GM19372 (cell line): ENCODE measurements at regions not wholly inside any gene's neighbourhood (a gene's known extent, or its start where the extent isn't known, plus 50 kb on each side); places are given as distances from the start of the nearest gene placed in this dataset.
"Not testable (repeated sequence)": the region's sequence is repeated elsewhere in the genome, so short reads cannot be mapped to it uniquely, and the experiment has no call there.

ENCODE experiments used
- ATAC-seq: cut with Tn5 transposase; IDR thresholded peaks from one replicate; pipeline ENCODE4 v1.9.1; 2021; ENCODE audit warnings: mild to moderate bottlenecking, low read depth, moderate library complexity; ENCODE audit not compliant: unreplicated experiment

DNA sequence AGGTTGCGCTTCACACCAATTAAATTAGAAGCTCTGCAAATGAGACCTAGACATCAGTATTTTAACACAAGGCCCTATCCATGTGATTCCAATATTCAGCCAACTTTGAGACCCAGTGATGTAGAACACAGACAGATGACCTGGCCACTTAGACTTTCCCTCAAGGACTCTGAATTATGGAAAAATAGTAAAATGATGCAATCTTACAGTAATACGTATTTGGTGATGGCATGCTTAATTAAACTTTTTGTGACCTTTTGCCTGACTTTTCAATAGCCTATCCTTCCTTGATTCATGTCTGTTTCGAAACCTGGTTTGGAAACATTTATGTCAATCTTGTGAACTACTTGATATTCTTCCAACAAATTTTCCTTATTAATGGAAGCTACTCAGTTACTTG lies 521.2 kb downstream of the KCNA4 start:
- ATAC-seq = no peak

DNA sequence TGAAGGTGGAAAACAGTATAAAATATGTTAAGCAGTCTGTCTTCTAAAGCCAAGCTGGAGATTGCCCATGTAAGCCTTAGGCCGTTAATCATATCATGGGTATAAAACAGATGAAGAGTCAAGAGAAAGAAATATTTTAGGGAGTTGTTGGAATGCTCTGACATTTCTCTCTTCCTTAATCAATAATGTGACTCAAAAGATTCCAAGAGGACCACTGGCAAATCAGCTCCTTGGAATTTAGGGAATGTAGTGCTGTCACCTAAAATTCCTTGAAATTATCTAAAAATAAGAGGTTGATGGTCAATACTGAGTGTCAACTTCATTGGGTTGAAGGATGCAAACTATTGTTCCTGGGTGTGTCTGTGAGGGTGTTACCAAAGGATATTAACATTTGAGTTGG lies 525.9 kb downstream of the KCNA4 start:
- ATAC-seq = no peak

DNA sequence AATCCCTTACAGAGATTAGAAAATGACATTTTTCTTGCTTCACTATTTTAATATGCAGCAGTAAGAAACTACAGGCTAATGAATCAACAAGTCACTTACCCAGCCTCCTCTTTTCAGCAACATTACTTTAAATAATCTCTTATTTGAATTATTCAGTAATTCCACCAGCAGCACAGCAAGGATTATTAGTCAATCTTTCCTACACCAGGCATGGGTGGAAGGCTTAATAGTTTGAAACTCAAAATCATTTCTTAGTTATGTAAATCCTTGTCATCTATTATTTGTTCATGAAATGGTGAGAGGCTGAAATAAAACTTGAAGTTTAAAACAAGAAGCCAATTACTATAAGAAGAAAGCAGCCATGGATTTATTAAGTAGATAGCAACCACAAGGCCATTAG lies 530.5 kb downstream of the KCNA4 start:
- ATAC-seq = no peak

DNA sequence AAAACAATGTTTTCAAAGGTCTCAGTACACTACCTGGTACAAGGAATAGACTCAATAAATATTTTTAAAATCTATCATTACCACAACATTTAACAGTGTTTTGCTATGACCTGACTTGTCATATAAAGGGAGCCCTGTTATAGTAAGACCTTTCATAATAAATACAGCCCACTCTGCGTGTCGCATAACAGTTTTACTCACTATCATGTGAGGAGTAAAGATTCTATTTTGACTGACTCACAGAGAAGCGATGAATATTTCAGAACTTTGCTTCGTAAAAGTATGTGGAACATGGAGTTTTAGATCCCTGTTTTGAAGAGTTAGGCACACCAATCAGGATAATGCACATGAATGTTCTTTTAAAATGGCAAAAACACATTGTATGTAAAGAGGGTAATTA lies 531.2 kb downstream of the KCNA4 start:
- no peak for ATAC-seq

DNA sequence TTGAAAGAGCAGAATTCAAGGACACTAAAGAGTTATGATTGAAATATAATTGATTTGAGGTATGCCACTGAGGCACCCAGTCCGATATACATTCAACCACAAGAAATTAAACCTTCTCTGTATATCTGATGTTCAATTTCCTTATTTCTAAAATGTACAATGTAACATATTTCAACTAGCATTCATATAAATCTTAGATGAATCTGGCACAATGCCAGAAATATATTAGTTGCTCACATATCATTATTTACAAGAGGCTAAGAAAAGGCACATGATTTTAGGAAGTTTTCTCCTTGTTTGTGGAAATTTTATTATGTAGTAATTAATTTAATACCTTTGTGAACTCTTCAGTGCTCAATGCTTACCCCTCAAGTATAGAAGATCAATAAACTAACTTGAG lies 532.3 kb downstream of the KCNA4 start:
- no peak for ATAC-seq

DNA sequence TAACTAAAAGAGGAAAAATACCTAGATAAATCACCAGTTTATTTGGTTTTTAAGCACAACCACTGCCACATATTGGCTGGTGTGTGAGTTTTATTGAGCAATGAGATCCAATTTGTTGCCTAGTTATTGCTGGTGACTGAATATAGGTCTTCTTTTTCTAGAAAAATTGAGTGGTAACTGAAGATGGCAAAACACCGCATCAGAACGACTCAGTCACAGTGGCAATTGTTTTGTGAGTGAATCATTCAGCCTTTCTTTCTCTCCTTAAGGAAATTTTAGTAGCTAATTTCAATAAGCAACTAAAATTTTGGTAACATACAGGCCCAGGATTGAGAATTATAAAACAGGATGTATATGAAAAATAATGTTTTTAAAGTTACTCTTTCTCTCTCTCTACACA lies 533.0 kb downstream of the KCNA4 start:
- ATAC-seq = no peak

DNA sequence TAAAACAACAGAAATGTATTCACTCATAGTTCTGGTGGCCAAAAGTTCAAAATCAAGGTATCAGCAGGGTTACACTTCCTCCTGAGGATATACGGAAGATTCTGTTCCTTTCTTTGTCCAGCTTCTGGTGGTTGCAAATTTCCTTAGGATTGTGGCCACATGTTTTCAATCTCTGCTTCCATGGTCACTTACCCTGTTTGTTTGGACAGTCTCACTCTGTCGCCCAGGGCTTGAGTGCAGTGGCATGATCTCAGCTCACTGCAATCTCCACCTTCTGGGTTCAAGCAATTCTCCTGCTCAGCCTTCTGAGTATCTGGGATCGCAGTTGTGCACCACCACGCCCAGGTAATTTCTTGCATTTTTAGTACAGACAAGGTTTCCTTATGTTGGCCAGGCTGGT lies 534.3 kb downstream of the KCNA4 start:
- ATAC-seq = no peak

DNA sequence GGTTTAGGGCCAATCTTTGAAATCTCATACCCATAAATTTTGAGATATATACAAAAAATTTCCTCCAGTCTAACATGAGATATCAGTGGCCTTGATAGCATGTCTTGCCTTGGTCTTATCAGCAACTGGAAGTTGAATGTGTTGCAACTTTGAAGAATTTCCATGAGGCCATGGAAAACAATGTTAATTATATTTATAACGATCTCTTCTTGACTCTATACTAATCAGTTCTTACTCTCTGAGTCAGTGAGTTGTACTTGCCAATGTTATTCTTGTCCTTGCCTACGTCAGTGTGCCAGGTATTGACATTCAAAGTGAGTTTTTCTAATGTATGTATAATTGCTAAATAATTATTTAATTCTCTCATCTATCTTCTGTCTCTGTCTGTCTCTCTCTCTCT lies 535.1 kb downstream of the KCNA4 start:
- ATAC-seq = no peak

DNA sequence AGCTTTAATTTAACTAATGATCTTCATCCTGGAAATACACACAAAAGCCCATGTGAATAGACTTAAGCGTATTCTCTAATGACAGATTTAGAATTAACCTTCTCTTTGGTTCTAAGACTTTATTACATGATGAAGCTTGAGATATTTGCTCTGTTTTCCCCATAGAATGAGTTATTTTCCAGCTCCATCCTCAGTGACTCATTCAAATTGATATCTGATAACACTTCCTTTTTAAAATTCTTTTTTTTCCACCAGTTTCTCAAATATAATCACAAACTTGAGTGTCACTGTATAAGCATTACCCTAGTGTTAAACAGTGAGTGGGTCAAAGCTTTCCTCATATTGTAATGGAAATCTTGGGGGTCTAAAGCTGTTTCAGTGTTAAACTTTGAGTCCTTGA lies 535.8 kb downstream of the KCNA4 start:
- no peak for ATAC-seq

DNA sequence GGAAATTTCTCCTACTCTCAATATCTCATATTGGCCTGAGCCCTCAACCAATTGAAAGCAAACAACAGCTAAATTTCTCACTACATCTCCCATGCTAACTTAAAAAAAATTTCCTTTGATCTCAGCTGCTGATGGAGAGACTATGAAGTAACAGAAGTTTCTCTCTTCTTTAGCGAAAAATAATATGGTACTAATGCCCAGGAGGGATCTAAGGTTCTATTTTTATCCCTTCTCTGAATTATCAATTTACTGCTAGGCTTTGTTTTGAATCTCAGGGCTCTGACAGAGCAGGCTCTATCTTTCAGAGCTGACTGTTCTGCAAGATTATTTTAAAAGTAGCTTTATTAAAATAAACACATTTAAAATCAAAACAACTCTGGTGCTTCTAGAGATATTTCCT lies 558.6 kb downstream of the KCNA4 start:
- ATAC-seq = no peak

DNA sequence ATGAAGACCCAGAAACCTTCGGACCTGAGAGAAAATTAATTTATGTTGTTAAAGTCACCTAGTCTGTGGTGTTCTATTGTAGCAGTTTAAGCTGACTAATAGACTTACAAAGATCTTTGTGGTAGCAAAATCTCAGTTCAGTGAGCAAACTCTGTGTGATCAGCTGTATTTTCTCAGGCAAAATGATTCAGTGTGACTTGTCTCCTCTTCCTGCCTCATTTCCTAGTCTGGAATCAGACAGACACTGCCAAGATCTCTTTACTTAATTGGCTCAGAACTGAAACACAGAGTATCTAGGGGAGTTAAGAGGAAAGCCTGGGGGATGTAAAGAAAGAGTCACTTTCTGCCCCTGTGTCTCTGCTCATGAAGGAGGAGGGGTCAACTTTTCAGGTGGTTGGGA lies 564.7 kb downstream of the KCNA4 start:
- ATAC-seq = no peak

DNA sequence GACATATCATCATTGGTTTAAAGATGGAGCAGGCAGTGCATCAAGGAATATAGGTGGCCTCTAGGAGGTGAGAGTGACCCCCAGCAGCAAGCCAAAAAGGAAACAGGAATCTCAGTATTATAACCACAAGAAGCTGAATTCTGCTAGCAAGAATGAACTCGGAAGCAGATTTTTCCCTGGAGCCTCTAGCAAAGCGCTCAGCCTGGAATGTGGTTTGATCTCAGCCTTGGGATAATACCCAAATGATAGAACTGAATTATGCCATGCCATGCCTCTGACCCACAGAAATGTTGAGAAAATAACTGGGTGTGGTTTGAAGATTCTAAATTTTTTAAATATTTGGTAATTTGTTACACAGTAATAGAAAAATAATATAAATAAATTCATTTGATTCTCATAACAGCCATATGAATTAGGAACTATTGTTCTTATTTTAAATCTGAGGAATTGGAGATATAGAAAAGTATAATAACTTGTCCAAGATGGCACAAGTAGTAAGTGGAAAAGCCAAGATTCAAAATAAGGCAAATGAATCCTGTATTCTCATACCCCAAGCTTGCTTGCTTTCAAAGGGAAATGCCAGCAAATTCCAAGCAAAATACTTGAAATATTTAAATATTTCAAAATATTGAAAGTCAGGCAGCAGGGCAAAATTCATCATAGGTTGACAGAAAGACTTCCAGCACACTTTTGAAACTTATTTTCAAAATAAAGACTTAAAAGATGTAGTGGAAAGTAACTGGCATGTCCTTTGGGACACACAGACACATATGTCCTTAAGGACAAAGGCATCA lies 567.4 kb downstream of the KCNA4 start:
- no peak for ATAC-seq

DNA sequence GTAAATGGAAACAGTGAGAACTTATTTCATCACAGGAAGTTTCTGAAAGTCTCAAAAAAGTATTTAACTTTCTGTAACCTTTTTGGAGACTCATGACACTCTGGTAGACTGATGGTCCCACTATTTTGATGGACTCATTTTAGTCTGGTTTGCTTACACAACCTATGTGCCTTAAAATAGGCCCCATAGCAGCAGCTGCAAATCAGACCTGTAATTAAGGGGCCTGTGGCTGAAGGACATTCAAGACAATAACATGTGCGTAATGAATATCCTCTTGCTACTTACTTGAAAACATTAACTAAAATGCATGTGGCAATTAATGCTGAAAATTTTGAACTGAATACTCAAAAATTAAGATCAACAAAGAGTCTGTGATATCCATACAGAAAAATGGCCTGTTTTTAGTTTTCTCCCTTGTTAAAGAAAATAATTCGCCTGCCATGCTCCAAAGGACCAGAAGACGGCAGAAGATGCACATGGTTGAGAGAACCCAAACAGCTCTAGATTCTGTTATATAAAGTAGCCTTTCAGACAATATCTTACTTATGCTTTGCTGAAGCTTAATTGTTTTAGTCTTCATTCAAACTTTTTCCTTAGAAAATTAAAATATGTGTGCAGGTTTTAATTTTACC lies 568.5 kb downstream of the KCNA4 start:
- ATAC-seq = no peak

DNA sequence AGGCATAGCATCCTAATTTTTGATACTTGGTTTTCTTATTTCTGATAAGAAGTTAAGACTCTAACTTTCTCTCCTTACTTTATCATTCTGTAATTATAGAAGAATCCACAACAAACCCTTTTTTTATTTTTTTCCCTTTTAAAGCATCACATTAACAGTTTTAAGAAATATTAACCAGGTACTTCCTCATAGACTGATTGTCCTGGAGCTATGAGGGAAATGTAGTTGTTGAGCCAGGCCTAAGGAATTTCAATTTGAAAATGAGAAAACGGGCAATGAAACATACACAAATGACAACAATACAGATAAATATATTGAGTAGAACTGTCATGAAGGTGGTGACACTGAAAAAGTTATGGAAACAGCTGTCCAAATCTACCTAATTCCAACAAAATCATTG lies 569.0 kb downstream of the KCNA4 start:
- no peak for ATAC-seq

DNA sequence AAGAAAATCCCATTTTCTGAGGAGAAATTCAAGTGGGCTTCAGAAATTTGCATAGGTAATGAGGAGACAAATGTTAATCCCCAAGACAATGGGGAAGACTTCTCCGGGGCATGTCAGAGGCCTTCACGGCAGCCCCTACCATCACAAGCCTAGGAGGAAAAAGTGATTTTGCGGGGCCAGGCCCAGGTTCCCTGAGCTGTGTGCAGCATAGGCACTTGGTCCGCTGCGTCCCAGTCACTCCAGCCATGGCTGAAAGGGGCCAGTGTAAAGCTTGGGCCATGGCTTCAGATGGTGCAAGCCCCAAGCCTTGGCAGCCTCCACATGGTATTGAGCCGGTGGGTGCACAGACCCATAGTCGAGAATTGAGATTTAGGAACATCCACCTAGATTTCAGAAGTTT lies 570.7 kb downstream of the KCNA4 start:
- ATAC-seq = no peak

DNA sequence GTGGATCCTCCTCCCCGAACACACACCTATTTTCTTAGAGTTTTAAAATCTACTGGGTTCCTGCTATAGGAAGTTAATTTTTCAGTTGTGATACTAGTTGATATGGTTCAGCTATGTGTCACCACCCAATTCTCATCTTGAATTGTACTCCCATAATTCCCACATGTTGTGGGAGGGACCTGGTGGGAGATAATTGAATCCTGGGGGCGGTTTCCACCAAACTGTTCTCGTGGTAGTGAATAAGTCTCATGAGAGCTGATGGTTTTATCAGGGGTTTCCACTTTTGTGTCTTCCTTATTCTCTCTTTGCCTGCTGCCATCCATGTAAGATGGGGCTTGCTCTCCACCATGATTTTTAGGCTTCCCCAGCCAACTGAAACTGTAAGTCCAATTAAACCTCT lies 571.6 kb downstream of the KCNA4 start:
- ATAC-seq = not testable (repeated sequence)

DNA sequence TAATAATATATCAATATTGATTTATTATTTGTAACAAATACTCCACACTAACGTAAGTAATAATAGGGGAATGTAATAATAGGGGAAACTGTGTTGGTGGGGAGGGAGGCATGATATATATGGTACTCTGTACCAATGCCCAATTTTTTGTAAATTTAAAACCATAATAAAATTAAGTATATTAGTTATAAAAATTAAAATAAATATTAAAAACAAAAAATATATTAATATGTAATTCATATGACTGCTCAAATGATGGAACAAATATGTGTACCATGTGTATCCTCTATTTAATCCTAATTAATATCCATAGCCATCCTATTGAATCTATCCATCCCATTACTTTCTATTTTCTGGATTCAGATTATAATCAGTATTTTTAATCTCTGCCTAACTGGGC lies 578.0 kb downstream of the KCNA4 start:
- ATAC-seq = no peak

DNA sequence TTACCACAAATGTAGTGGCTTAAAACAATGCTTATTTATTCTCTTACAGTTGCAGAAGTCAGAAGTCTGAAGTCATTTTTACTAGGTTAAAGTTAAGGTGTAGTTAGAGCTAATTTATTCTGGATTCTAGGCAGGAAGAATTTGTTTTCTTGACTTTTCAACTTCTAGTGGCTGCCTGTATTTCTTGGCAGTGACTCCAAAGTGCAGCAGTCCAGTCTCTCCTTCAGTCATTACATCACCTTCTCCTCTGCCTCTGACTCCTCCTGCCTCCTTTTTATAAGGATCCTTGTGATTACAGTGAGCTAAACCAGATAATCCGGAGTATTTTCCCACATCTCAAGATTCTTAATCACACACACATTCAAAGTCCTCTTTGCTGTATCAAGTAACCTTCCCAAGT lies 581.4 kb downstream of the KCNA4 start:
- no peak for ATAC-seq

DNA sequence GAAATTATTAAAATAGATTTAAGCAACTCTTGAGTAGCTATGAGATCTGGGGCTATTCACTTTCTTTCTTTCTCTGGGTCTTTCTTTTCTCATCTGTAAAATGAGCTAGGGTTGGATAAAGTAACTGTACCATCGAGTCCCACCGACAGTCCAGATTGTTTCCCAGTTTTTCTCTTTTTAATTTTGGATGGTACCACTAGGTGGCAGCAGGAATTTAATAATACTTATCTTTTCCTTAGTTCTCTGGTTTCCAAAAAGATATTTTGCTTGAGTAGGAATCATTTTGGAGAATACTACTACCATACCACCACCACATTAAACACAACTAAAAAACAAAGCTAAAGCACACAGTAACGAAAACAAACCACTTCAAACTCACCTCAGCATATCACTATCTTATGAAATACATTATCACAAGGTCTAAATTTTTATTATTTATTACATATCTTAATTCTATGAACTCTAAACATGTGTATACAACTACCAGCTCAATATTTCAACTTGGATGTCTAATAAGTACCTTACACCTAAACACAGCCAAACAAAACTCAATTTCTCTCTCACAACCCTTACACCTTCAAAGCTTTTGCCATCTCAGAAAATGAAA lies 584.0 kb downstream of the KCNA4 start:
- ATAC-seq = no peak

DNA sequence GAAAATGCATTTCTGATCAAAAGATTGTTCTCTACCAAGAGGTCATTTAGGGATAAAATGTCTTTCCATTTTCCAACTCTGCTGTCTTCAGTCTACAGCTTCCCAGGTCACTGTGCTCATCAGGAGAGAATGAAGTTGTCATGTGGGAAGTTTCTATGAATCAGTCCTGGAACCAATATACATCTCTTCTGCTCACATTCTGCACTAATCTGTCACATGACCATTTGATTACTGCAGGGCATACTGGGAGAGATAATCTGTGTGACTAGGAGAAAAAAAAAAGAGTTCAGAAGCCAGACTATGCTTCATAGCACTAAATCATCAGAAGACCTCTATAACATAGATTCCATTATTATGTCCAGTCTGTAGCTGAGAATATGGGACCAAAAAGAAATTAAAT lies 611.5 kb downstream of the KCNA4 start:
- no peak for ATAC-seq

DNA sequence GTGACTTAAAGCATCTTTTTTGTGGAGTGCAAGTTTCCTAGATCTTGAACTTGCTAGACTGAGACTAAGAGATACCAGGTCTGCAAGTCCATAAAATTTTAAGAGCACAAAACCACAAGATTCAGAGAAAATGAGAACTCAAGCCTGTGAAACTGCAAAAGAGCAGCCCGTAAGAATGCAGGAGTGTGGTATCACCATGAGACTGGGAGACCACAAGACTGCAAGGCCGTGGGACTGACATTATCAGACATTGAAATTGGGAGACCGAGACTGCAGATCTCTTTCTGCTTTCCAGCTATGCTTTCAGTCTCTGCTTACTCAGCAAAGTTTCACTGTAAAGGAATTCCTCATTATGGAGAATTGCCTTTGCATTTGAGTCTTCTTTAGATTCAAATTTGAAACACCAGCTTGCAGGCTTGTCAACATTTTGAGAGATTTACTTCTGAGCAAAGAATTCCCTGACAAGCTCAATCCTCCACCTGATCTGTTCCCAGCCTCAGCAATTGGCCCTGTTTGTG lies 621.2 kb downstream of the KCNA4 start:
- ATAC-seq = no peak

DNA sequence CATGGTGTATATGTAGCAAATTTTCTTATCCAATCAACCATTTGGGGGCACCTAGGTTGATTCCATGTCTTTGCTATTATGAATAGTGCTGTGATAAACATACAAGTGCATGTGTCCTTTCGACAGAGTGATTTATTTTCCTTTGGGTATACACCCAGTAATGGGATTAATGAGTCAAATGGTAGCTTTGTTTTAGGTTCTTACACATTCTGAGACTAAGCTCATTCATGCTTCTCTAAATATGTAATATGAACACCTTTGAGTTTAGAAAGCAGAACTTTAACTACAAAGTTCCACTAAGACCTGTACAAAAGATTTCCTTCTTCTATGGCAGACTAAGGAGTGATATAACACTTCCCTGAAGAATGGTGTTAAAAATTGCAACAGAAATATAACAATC lies 627.0 kb downstream of the KCNA4 start:
- no peak for ATAC-seq
